CD4-positive, alpha-beta T cell (primary cell): ENCODE measurements at regions not wholly inside any gene's neighbourhood (a gene's known extent, or its start where the extent isn't known, plus 50 kb on each side); places are given as distances from the start of the nearest gene placed in this dataset.
"Not testable (repeated sequence)": the region's sequence is repeated elsewhere in the genome, so short reads cannot be mapped to it uniquely, and the experiment has no call there.

Experiments
- ATAC-seq: fragments of 200-7000 bp; cut with Tn5 transposase; one replicate; pipeline ENCODE4 v1.10.0; 2022; ENCODE audit warnings: mild to moderate bottlenecking; ENCODE audit not compliant: poor library complexity
- CTCF ChIA-PET: fragments of 350-600 bp; sonication (Branson Sonifier 250); formaldehyde crosslinking; loops from one replicate; lab custom pipeline; 2021; ENCODE audit warnings: antibody characterized with exemption, inconsistent platforms; lab: Charles Lee
- POLR2A ChIA-PET: fragments of 350-600 bp; sonication (Branson Sonifier 250); formaldehyde crosslinking; loops from one replicate; lab custom pipeline; 2021; ENCODE audit warnings: antibody characterized with exemption, inconsistent platforms; lab: Charles Lee
- DNase-seq, 14 experiments: peaks; one replicate each; pipeline ENCODE4 v3.0.0-alpha.2; 2013 to 2020; ENCODE audit warnings: mixed read lengths in 2 of 14
- H3K27ac ChIP-seq, 2 donors: one replicate each; pipeline versions ENCODE4 v1.5.1 to v1.7.0; 2013; ENCODE audit warnings: low read length in 2 of 2, low read depth in 1 of 2, mild to moderate bottlenecking in 1 of 2
- H3K27me3 ChIP-seq, 2 experiments: 1 replicate in 1 of 2; 2 replicates in 1 of 2; pipeline versions ENCODE4 v1.6.1 to v1.7.0; 2013; ENCODE audit warnings: low read length in 2 of 2, control low read depth in 1 of 2, mild to moderate bottlenecking in 1 of 2, moderate library complexity in 1 of 2; ENCODE audit not compliant: insufficient read depth in 2 of 2, control insufficient read depth in 1 of 2
- H3K36me3 ChIP-seq: one replicate; pipeline ENCODE4 v1.6.1; 2013; ENCODE audit warnings: low read length, control low read depth; ENCODE audit not compliant: insufficient read depth
- H3K4me1 ChIP-seq: one replicate; pipeline ENCODE4 v1.6.1; 2013; ENCODE audit warnings: low read length, control low read depth; ENCODE audit not compliant: insufficient read depth
- H3K4me3 ChIP-seq: one replicate; pipeline ENCODE4 v1.5.1; 2013; ENCODE audit warnings: mild to moderate bottlenecking, low read length, moderate library complexity
- H3K9me3 ChIP-seq, 2 experiments: 1 replicate in 1 of 2; 2 replicates in 1 of 2; pipeline versions ENCODE4 v1.6.1 to v1.7.0; 2013; ENCODE audit warnings: low read length in 2 of 2, mild to moderate bottlenecking in 2 of 2, control low read depth in 1 of 2, moderate library complexity in 1 of 2; ENCODE audit not compliant: control insufficient read depth in 1 of 2, insufficient read depth in 1 of 2
- H3K27ac Mint-ChIP-seq: one replicate; pipeline ENCODE4 v1.8.0; 2020; ENCODE audit warnings: mixed read lengths
- H3K27me3 Mint-ChIP-seq: one replicate; pipeline ENCODE4 v1.8.0; 2021; ENCODE audit warnings: mixed read lengths
- H3K36me3 Mint-ChIP-seq: one replicate; pipeline ENCODE4 v1.8.0; 2021; ENCODE audit warnings: low read depth, mixed read lengths
- H3K4me1 Mint-ChIP-seq: one replicate; pipeline ENCODE4 v1.8.0; 2021; ENCODE audit warnings: low read depth, mixed read lengths
- H3K4me3 Mint-ChIP-seq: one replicate; pipeline ENCODE4 v1.8.0; 2020; ENCODE audit warnings: mild to moderate bottlenecking, mixed read lengths
- H3K9me3 Mint-ChIP-seq: one replicate; pipeline ENCODE4 v1.8.0; 2020; ENCODE audit warnings: mixed read lengths
- intact Hi-C, 2 experiments: fragments of 100-400 bp; cut with DNase I in 1 of 2; cut with micrococcal nuclease in 1 of 2; formaldehyde crosslinking; loops; one replicate each; pipeline versions ENCODE4 v1.15.1 to v1.9.0; 2023 to 2025; cut with DNase I, micrococcal nuclease
- TF ChIP-seq, protein P1 (sequence below): fragments of 200-600 bp; IDR thresholded peaks from one replicate; pipeline ENCODE4 v1.8.0; 2022; ENCODE audit warnings: antibody characterized with exemption, mild to moderate bottlenecking

DNA sequence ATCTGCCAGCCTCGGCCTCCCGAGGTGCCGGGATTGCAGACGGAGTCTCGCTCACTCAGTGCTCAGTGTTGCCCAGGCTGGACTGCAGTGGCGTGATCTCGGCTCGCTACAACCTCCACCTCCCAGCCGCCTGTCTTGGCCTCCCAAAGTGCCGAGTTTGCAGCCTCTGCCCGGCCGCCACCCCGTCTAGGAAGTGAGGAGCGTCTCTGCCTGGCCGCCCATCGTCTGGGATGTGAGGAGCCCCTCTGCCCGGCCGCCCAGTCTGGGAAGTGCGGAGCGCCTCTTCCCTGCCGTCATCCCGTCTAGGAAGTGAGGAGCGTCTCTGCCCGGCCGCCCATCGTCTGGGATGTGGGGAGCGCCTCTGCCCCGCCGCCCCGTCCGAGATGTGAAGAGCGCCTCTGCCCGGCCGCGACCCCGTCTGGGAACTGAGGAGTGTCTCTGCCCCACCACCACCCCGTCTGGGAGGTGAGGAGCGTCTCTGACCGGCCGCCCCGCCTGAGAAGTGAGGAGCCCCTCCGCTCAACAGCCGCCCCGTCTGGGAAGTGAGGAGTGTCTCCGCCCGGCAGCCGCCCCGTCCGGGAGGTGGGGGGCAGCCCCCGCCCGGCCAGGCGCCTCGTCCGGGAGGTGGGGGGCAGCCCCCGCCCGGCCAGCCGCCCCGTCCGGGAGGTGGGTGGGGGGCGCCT, 180.4 kb upstream of the ZNF184 start:
- H3K27ac ChIP-seq, H3K4me1 Mint-ChIP-seq, ATAC-seq, H3K27ac Mint-ChIP-seq, H3K4me3 Mint-ChIP-seq, CTCF ChIA-PET, H3K4me3 ChIP-seq, H3K9me3 Mint-ChIP-seq, H3K36me3 ChIP-seq, DNase-seq, H3K4me1 ChIP-seq, H3K36me3 Mint-ChIP-seq, intact Hi-C loops, POLR2A ChIA-PET: not testable (repeated sequence)
- Histone ChIP-seq H3K9me3 (peaks cover 6 to 20% of the 10 kb centered on the region in 2 experiments), H3K27me3 (peaks cover 29 to 31% of the 10 kb centered on the region in 2 experiments)
- peaks cover 72% of the 10 kb centered on the region for H3K27me3 Mint-ChIP-seq

DNA sequence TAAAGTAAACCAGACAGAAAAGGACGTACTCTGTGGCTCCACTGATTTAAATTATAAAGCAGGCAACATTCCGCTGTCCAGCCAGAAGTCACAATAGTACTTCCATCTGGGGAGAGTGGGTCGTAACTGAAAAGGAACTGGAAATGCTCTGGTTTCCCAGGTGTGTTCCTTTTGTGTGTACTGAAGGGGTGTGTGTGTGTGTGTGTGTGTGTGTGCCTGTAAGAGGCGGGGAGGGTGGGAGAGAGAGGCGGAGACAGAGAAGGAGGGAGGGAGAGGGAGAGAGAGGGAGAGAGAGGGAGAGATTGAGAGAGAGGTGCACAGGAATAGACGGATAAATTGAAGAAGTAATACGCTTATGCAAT, 178.4 kb upstream of the ZNF184 start:
- POLR2A ChIA-PET: no interaction called here

DNA sequence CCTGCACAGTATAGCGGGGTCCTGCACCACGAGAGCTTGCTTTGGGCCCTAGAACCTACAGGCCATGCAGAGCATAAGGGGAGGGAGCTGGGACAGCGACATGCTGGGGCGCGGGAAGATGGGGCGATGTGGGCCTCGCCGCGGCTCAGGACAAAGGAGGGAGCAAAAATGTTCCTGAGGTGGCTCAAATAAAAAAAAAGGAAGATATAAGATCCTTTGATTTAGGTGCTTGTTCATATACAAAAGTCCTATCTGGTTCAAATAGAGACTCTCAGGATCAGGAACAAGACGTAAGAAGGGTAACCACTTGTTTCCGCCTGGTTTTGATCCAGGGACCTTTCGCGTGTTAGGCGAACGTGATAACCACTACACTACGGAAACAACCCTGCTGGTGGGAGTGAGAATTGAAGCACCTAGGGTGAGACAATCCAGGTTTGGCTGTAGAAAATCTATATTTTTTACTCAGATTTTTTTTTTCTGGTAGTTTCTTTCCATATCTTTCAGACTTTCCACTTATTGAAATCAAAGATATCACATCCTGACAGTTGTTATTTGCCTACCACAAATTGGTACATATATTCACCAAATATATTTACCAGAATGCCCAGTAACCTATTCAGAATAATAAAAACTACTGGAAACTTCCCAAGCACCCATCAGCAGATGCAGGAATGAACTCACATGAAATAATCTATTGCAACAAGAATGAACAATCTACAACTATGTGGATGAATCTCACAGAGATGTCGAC, 177.9 kb upstream of the ZNF184 start:
- Histone ChIP-seq H3K9me3 (peaks cover 6 to 20% of the 10 kb centered on the region in 2 experiments), H3K4me1 (no peaks in the 10 kb centered on the region), H3K4me3 (no peak overlapping the region), H3K27ac (no peak overlapping the region), H3K36me3 (no peaks in the 10 kb centered on the region), H3K27me3 (peaks cover 29 to 31% of the 10 kb centered on the region in 2 experiments)
- Mint-ChIP-seq H3K36me3 (no peaks in the 10 kb centered on the region), H3K4me3 (no peak overlapping the region), H3K27me3 (peaks cover 80% of the 10 kb centered on the region), H3K4me1 (no peaks in the 10 kb centered on the region), H3K27ac (no peak overlapping the region), H3K9me3 (no peaks in the 10 kb centered on the region)
- intact Hi-C loops: no loop called here
- TF ChIP-seq, protein P1, sequence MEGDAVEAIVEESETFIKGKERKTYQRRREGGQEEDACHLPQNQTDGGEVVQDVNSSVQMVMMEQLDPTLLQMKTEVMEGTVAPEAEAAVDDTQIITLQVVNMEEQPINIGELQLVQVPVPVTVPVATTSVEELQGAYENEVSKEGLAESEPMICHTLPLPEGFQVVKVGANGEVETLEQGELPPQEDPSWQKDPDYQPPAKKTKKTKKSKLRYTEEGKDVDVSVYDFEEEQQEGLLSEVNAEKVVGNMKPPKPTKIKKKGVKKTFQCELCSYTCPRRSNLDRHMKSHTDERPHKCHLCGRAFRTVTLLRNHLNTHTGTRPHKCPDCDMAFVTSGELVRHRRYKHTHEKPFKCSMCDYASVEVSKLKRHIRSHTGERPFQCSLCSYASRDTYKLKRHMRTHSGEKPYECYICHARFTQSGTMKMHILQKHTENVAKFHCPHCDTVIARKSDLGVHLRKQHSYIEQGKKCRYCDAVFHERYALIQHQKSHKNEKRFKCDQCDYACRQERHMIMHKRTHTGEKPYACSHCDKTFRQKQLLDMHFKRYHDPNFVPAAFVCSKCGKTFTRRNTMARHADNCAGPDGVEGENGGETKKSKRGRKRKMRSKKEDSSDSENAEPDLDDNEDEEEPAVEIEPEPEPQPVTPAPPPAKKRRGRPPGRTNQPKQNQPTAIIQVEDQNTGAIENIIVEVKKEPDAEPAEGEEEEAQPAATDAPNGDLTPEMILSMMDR: no peak
- peak in 3 of 14 experiments; percentile 28 to 36 (median 31) for DNase-seq
- ATAC-seq: no peak
- CTCF ChIA-PET: no interaction called here
- POLR2A ChIA-PET: no interaction called here

More for the DNA sequence above, 178.4 kb upstream of the ZNF184 start:
- H3K36me3 Mint-ChIP-seq: no peaks in the 10 kb centered on the region
- H3K4me1 Mint-ChIP-seq: no peaks in the 10 kb centered on the region
- TF ChIP-seq, protein P1: no peak
- peaks cover 78% of the 10 kb centered on the region for H3K27me3 Mint-ChIP-seq
- CTCF ChIA-PET: no interaction called here
- Histone ChIP-seq H3K4me1 (no peaks in the 10 kb centered on the region), H3K4me3 (no peak overlapping the region), H3K27ac (no peak overlapping the region), H3K27me3 (peaks cover 29 to 30% of the 10 kb centered on the region in 2 experiments), H3K36me3 (no peaks in the 10 kb centered on the region), H3K9me3 (peaks cover 6 to 20% of the 10 kb centered on the region in 2 experiments)
- no peaks in the 10 kb centered on the region for H3K9me3 Mint-ChIP-seq
- no peak overlapping the region for H3K4me3 Mint-ChIP-seq
- intact Hi-C loops: no loop called here
- DNase-seq (no peak), ATAC-seq (no peak)
- no peak overlapping the region for H3K27ac Mint-ChIP-seq
